H1 (cell line): ENCODE measurements at regions not wholly inside any gene's neighbourhood (a gene's known extent, or its start where the extent isn't known, plus 50 kb on each side); places are given as distances from the start of the nearest gene placed in this dataset.

Experiments used
- CBX5 ChIP-seq: fragments of 300-800, 300-1000 bp; sonication (generic); IDR thresholded peaks from 2 replicates; pipeline ENCODE4 v1.7.1; 2016; ENCODE audit warnings: antibody characterized with exemption, low read length, low read depth
- EP300 ChIP-seq, 2 experiments: IDR thresholded peaks; 1 replicate in 1 of 2; 2 replicates in 1 of 2; pipeline ENCODE4 v1.6.1; 2011 to 2012; ENCODE audit warnings: low read depth in 2 of 2, low read length in 2 of 2, mild to moderate bottlenecking in 2 of 2, borderline replicate concordance in 1 of 2, inconsistent platforms in 1 of 2, moderate library complexity in 1 of 2
- HDAC2 ChIP-seq, 2 experiments: fragments of 300-600 bp in 1 of 2; sonication (generic) in 1 of 2; IDR thresholded peaks; 2 replicates each; pipeline ENCODE4 v1.6.1; 2011 to 2012; ENCODE audit warnings: low read depth in 2 of 2, low read length in 2 of 2, mild to moderate bottlenecking in 2 of 2, moderate library complexity in 2 of 2, borderline replicate concordance in 1 of 2, inconsistent platforms in 1 of 2
- MAFK ChIP-seq: IDR thresholded peaks from 2 replicates; pipeline ENCODE4 v1.6.1; 2012; ENCODE audit warnings: low read depth, mild to moderate bottlenecking, improper control_type of control experiment, low read length
- POLR2AphosphoS5 ChIP-seq: IDR thresholded peaks from 2 replicates; pipeline ENCODE4 v1.6.1; 2011; ENCODE audit warnings: low read depth, low read length
- TF ChIP-seq, protein P1 (sequence below): fragments of 300-600 bp; sonication (generic); IDR thresholded peaks from 2 replicates; pipeline ENCODE4 v1.7.1; 2012; ENCODE audit warnings: low read length, moderate library complexity, mild to moderate bottlenecking, inconsistent platforms; ENCODE audit not compliant: insufficient replicate concordance

DNA sequence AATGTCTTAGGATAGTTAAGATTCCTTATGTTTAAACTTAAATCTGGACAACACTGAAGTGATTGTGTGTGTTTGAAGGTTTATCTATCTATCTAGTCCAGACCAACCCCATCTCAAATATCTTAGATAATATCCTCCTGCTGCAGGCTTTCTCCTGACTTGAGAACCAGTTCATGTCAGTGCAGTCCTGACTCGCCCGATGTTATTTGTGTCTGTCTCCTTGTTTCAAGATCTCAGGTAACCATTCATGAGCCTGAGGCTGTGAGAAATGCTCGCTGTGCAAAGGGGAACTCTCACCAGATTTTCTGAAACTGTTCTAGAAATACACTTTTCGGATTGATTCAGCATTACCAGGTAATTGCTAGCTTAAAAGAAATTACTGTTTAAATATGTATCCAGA, 356.2 kb downstream of the SNAPC1 start (continued):
- TF ChIP-seq, protein P1, sequence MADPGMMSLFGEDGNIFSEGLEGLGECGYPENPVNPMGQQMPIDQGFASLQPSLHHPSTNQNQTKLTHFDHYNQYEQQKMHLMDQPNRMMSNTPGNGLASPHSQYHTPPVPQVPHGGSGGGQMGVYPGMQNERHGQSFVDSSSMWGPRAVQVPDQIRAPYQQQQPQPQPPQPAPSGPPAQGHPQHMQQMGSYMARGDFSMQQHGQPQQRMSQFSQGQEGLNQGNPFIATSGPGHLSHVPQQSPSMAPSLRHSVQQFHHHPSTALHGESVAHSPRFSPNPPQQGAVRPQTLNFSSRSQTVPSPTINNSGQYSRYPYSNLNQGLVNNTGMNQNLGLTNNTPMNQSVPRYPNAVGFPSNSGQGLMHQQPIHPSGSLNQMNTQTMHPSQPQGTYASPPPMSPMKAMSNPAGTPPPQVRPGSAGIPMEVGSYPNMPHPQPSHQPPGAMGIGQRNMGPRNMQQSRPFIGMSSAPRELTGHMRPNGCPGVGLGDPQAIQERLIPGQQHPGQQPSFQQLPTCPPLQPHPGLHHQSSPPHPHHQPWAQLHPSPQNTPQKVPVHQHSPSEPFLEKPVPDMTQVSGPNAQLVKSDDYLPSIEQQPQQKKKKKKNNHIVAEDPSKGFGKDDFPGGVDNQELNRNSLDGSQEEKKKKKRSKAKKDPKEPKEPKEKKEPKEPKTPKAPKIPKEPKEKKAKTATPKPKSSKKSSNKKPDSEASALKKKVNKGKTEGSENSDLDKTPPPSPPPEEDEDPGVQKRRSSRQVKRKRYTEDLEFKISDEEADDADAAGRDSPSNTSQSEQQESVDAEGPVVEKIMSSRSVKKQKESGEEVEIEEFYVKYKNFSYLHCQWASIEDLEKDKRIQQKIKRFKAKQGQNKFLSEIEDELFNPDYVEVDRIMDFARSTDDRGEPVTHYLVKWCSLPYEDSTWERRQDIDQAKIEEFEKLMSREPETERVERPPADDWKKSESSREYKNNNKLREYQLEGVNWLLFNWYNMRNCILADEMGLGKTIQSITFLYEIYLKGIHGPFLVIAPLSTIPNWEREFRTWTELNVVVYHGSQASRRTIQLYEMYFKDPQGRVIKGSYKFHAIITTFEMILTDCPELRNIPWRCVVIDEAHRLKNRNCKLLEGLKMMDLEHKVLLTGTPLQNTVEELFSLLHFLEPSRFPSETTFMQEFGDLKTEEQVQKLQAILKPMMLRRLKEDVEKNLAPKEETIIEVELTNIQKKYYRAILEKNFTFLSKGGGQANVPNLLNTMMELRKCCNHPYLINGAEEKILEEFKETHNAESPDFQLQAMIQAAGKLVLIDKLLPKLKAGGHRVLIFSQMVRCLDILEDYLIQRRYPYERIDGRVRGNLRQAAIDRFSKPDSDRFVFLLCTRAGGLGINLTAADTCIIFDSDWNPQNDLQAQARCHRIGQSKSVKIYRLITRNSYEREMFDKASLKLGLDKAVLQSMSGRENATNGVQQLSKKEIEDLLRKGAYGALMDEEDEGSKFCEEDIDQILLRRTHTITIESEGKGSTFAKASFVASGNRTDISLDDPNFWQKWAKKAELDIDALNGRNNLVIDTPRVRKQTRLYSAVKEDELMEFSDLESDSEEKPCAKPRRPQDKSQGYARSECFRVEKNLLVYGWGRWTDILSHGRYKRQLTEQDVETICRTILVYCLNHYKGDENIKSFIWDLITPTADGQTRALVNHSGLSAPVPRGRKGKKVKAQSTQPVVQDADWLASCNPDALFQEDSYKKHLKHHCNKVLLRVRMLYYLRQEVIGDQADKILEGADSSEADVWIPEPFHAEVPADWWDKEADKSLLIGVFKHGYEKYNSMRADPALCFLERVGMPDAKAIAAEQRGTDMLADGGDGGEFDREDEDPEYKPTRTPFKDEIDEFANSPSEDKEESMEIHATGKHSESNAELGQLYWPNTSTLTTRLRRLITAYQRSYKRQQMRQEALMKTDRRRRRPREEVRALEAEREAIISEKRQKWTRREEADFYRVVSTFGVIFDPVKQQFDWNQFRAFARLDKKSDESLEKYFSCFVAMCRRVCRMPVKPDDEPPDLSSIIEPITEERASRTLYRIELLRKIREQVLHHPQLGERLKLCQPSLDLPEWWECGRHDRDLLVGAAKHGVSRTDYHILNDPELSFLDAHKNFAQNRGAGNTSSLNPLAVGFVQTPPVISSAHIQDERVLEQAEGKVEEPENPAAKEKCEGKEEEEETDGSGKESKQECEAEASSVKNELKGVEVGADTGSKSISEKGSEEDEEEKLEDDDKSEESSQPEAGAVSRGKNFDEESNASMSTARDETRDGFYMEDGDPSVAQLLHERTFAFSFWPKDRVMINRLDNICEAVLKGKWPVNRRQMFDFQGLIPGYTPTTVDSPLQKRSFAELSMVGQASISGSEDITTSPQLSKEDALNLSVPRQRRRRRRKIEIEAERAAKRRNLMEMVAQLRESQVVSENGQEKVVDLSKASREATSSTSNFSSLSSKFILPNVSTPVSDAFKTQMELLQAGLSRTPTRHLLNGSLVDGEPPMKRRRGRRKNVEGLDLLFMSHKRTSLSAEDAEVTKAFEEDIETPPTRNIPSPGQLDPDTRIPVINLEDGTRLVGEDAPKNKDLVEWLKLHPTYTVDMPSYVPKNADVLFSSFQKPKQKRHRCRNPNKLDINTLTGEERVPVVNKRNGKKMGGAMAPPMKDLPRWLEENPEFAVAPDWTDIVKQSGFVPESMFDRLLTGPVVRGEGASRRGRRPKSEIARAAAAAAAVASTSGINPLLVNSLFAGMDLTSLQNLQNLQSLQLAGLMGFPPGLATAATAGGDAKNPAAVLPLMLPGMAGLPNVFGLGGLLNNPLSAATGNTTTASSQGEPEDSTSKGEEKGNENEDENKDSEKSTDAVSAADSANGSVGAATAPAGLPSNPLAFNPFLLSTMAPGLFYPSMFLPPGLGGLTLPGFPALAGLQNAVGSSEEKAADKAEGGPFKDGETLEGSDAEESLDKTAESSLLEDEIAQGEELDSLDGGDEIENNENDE = no peak
- TF ChIP-seq HDAC2 (IDR thresholded peaks at IDR 0.05; ENCODE audit: borderline replicate concordance in 1 of 2, low read depth in 2 of 2, low read length in 2 of 2) = no peak
- no peak for TF ChIP-seq POLR2AphosphoS5
- no peak for TF ChIP-seq CBX5
- no peak for TF ChIP-seq EP300 (IDR thresholded peaks at IDR 0.05; ENCODE audit: borderline replicate concordance in 1 of 2, low read depth in 2 of 2, low read length in 2 of 2)
- TF ChIP-seq MAFK = no peak
